Choroid plexus epithelial cell (primary cell): ENCODE measurements at regions not wholly inside any gene's neighbourhood (a gene's known extent, or its start where the extent isn't known, plus 50 kb on each side); places are given as distances from the start of the nearest gene placed in this dataset.

Experiments
- DNase-seq: peaks from one replicate; pipeline ENCODE4 v3.0.0-alpha.2; 2010; ENCODE audit warnings: low read depth
- H3K4me3 ChIP-seq: 2 replicates; pipeline ENCODE4 v1.5.1; 2011; ENCODE audit warnings: low read depth, mild to moderate bottlenecking, control low read depth, low read length, moderate library complexity
- TF ChIP-seq, protein P1 (sequence below): conservative IDR thresholded peaks from 2 replicates; pipeline ENCODE4 v1.5.1; 2011; ENCODE audit warnings: low read depth, mild to moderate bottlenecking, control low read depth, inconsistent platforms, low read length, moderate library complexity

DNA sequence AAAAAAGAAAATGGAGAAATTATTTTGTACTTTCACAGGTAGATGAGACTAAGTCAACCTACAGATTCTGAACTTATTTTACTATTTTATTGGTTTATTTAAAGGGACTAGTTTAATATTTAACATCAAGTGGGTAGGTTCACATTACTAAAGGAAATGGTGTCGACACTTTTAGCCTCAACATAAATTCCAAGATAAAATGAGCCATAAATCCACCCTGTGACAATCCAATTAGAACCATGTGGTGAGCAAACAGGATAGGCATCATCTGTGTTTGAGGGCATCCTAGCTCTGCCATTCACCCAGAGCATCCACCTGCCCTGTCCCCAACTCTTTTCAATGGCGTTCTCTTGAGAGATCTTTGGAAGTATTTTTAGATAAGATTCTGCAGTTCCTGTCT lies 92.8 kb upstream of the PMFBP1 start:
- no peak for DNase-seq
- TF ChIP-seq, protein P1, sequence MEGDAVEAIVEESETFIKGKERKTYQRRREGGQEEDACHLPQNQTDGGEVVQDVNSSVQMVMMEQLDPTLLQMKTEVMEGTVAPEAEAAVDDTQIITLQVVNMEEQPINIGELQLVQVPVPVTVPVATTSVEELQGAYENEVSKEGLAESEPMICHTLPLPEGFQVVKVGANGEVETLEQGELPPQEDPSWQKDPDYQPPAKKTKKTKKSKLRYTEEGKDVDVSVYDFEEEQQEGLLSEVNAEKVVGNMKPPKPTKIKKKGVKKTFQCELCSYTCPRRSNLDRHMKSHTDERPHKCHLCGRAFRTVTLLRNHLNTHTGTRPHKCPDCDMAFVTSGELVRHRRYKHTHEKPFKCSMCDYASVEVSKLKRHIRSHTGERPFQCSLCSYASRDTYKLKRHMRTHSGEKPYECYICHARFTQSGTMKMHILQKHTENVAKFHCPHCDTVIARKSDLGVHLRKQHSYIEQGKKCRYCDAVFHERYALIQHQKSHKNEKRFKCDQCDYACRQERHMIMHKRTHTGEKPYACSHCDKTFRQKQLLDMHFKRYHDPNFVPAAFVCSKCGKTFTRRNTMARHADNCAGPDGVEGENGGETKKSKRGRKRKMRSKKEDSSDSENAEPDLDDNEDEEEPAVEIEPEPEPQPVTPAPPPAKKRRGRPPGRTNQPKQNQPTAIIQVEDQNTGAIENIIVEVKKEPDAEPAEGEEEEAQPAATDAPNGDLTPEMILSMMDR, result no peak
- H3K4me3 ChIP-seq, result no peak overlapping the region

DNA sequence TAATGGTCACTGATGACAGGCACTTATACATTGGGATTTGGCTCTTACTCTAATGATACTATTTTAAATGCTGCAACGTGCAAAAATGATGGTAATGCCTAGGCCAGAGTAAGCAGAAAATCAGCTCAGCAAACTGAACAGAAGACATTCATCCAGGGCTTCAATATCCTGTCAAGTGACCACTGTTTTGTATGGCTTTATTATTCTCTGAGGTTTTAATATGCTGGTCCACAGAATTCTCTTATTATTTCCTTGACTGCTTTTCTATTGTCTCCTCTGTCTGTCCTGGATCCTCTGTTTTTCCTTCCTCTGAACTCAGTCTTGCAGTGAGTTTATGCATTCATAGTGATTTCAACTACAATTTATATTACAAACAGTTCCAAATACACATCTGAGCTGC lies 90.8 kb upstream of the PMFBP1 start:
- TF ChIP-seq, protein P1, result no peak
- H3K4me3 ChIP-seq, result no peak overlapping the region
- DNase-seq, result no peak

DNA sequence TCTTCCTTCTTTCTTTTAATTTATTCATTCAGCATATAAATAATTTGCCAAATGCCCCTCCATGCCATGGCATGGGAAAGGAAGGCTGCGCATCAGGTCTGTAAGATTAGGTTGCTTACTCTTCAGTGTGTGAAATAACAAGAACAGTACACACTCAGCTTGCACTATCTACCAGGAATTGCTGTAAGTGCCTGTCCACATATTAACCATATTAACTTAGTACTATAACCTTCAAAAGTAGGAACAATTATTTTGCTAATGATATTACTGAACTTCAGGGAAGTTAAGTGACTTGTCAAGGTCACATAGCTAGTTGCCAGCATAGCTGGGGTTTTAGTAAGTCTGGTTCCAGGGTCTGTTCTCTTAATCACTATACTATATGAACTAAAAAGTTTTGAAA lies 89.2 kb upstream of the PMFBP1 start:
- H3K4me3 ChIP-seq, result no peak overlapping the region
- DNase-seq, result no peak
- TF ChIP-seq, protein P1, result no peak

DNA sequence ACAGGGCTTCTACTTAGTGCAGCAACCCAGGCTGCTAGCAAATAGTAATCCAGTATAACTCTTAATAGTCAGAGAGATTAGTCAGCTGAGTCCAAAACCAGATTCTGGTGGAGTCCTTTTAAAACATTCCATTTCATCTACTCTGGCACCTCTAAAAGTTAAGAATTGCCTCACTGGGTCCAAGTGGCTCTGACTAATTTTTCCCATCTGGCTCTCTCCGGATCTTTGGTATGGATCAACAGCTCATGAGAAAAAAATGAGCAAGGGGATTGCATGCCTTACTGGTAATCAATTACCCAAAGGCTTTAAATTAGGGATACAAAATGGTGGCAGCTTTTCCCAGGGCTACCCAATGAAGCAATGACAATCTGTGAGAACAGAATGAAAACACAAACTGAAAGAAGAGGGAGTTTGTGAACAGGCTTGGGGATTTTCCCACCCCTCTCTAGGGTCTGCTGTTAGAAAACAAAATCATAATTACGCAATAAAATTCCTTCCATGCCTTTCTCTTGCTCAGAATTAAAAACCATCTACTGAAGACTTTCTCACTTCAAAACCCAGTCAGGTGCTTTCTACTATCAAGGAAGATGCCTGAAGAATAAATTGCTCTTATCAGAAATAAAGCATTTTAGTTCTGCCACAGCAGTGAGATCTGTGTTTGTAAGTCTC lies 84.6 kb upstream of the PMFBP1 start:
- no peak overlapping the region for H3K4me3 ChIP-seq
- peak; percentile 60 for DNase-seq
- TF ChIP-seq, protein P1, result no peak

DNA sequence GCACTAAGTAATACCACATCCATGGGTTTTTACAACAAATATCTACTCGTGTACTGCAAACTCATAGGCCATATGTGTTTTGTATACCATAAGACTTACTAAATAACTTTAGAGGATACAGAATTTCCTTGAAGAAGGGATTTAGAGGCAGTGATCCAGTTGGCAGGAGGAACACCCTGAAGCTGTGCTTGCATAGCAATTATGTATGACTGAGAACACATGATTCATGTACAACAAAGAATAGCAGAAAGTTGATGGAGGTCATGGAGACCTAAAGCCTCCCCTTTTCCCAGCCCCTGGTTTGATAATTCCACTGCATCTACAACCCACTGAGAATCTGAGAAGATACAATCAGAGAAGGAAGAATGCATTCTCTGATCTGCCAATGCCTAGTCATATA lies 83.8 kb upstream of the PMFBP1 start:
- H3K4me3 ChIP-seq, result no peak overlapping the region
- no peak for DNase-seq
- TF ChIP-seq, protein P1, result no peak

DNA sequence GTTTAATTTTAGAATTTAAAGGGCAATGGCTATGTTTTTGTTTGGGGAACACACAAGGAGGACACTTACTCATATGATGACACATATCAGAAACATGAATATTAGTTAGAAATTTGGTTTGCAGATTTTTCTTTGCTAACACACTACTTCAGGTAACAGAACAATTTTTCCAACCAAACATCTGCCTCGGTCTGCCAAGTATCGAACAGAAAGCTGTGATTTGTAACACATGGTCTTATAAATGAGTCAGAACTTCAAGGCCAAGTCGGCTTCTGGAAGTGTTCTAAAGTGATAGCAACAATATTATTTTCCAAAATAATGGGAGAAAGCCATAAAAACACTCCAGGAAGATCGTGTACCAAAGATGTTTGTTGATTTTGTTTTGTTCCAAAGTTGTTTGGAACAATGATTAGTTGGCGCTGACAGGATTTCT lies 75.9 kb upstream of the PMFBP1 start:
- H3K4me3 ChIP-seq, result no peak overlapping the region
- TF ChIP-seq, protein P1, result no peak
- DNase-seq, result peak; percentile 47

DNA sequence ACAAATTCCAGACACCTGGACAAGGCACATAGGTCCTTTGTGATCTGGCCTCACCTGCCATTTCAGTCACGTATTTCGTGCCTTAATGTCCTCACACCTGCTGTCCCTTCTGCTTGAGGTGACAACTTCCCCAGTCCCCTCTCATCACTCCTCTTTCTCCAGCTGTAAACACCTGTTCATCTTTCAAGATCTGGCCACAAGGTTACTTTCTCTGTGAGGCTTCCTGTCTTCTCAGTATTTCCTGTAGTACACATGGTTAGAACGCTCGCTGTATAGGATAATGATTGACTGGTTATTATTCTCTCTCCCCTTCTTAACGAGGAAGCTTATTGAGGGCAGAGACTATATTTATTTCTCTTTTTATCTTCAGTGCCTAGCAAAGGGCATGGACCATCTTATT lies 74.5 kb upstream of the PMFBP1 start:
- H3K4me3 ChIP-seq, result no peak overlapping the region
- TF ChIP-seq, protein P1, result no peak
- DNase-seq, result no peak
